Endothelial cell of umbilical vein (primary cell): ENCODE measurements at regions not wholly inside any gene's neighbourhood (a gene's known extent, or its start where the extent isn't known, plus 50 kb on each side); places are given as distances from the start of the nearest gene placed in this dataset.

ENCODE experiments used
- BruUV-seq: library from RNA; stranded (reverse); fragments of 400-500 nt; replicated peaks from 2 replicates; lab custom pipeline; 2021; lab: Mats Ljungman, UMichigan
- CTCF ChIA-PET: fragments of 300-600, 350-600 bp; sonication (Branson Sonifier 250); formaldehyde crosslinking; loops from one replicate; lab custom pipeline; 2021; ENCODE audit warnings: antibody characterized with exemption, inconsistent platforms; lab: Charles Lee
- POLR2A ChIA-PET: fragments of 300-600, 350-600 bp; sonication (Branson Sonifier 250); formaldehyde crosslinking; loops from one replicate; lab custom pipeline; 2021; ENCODE audit warnings: antibody characterized with exemption, inconsistent platforms; lab: Charles Lee
- DNase-seq: peaks from one replicate; pipeline ENCODE4 v3.0.0-alpha.2; 2011; ENCODE audit warnings: low read depth, low spot score
- FAIRE-seq: peaks from 2 replicates; lab custom pipeline; 2011; peaks lifted over from hg19 to GRCh38; lab: Jason Lieb, UNC
- H2AFZ ChIP-seq: 2 replicates; pipeline ENCODE4 v1.6.0; 2012; ENCODE audit warnings: low read depth, low read length, control low read depth, inconsistent platforms
- H3K27ac ChIP-seq: 2 replicates; pipeline ENCODE4 v1.5.1; 2011; ENCODE audit warnings: low read depth, mild to moderate bottlenecking, control low read depth, low read length, moderate library complexity; ENCODE audit not compliant: insufficient read depth
- H3K27me3 ChIP-seq, 2 experiments: 2 replicates each; pipeline versions ENCODE4 v1.6.0 to v1.6.1; 2011; ENCODE audit warnings: low read length in 2 of 2, mixed read lengths in 1 of 2; ENCODE audit not compliant: control insufficient read depth in 2 of 2, insufficient read depth in 2 of 2
- H3K36me3 ChIP-seq, 2 experiments: 2 replicates in 1 of 2; 3 replicates in 1 of 2; pipeline ENCODE4 v1.5.1; 2011; ENCODE audit warnings: low read length in 2 of 2, mild to moderate bottlenecking in 1 of 2, moderate library complexity in 1 of 2; ENCODE audit not compliant: control insufficient read depth in 2 of 2, insufficient read depth in 2 of 2; ENCODE audit errors: extremely low read depth in 1 of 2
- H3K4me1 ChIP-seq: 3 replicates; pipeline ENCODE4 v1.5.1; 2011; ENCODE audit warnings: mild to moderate bottlenecking, low read length; ENCODE audit not compliant: control insufficient read depth, insufficient read depth; ENCODE audit errors: extremely low read depth
- H3K4me2 ChIP-seq: 2 replicates; pipeline ENCODE4 v1.6.1; 2011; ENCODE audit warnings: low read length, control low read depth, mixed read lengths; ENCODE audit not compliant: insufficient read depth
- H3K4me3 ChIP-seq, 3 experiments: fragments of 200-600 bp in 1 of 3; sonication (generic), shearing (Covaris generic) in 1 of 3; replicated peaks in 1 of 3; 2 replicates each; pipeline ENCODE4 v1.5.1; 2011 to 2016; ENCODE audit warnings: control low read depth in 3 of 3, low read length in 3 of 3, mild to moderate bottlenecking in 2 of 3, inconsistent platforms in 1 of 3, low read depth in 1 of 3, moderate library complexity in 1 of 3; ENCODE audit not compliant: insufficient read depth in 1 of 3
- H3K79me2 ChIP-seq: 2 replicates; pipeline ENCODE4 v1.6.0; 2012; ENCODE audit warnings: low read length, inconsistent platforms; ENCODE audit not compliant: control insufficient read depth, insufficient read depth
- H3K9ac ChIP-seq: replicated peaks from 2 replicates; pipeline ENCODE3; 2011; ENCODE audit warnings: low read length, control low read depth; ENCODE audit not compliant: insufficient read depth; ENCODE audit errors: extremely low read depth
- H3K9me1 ChIP-seq: replicated peaks from 3 replicates; pipeline ENCODE4 v1.6.0; 2011; ENCODE audit warnings: mild to moderate bottlenecking, low read length; ENCODE audit not compliant: control insufficient read depth, insufficient read depth; ENCODE audit errors: extremely low read depth
- H3K9me3 ChIP-seq: replicated peaks from 2 replicates; pipeline ENCODE4 v1.5.1; 2012; ENCODE audit warnings: low read length, inconsistent platforms; ENCODE audit not compliant: control insufficient read depth, insufficient read depth
- H4K20me1 ChIP-seq: replicated peaks from 2 replicates; pipeline ENCODE3; 2011; ENCODE audit warnings: mild to moderate bottlenecking, low read length; ENCODE audit not compliant: control insufficient read depth, insufficient read depth; ENCODE audit errors: extremely low read depth
- CTCF ChIP-seq, 2 donors: IDR thresholded peaks; 1 replicate in 1 of 2; 2 replicates in 1 of 2; pipeline ENCODE4 v1.5.1; 2011; ENCODE audit warnings: low read length in 2 of 2, mild to moderate bottlenecking in 2 of 2, moderate library complexity in 2 of 2, control low read depth in 1 of 2, inconsistent platforms in 1 of 2, low read depth in 1 of 2; ENCODE audit not compliant: insufficient read depth in 1 of 2; ENCODE audit errors: extremely low read depth in 1 of 2
- EZH2 ChIP-seq: IDR thresholded peaks from 2 replicates; pipeline ENCODE4 v1.6.1; 2012; ENCODE audit warnings: borderline replicate concordance, low read depth, mild to moderate bottlenecking, moderate library complexity, low read length, inconsistent platforms; ENCODE audit not compliant: severe bottlenecking
- FOS ChIP-seq: IDR thresholded peaks from 2 replicates; pipeline ENCODE4 v1.6.1; 2011; ENCODE audit warnings: mild to moderate bottlenecking, low read length, moderate library complexity, borderline replicate concordance; ENCODE audit not compliant: insufficient read depth
- GATA2 ChIP-seq: IDR thresholded peaks from 2 replicates; pipeline ENCODE4 v1.7.0; 2011; ENCODE audit warnings: low read depth, mild to moderate bottlenecking, moderate library complexity, mixed read lengths, low read length; ENCODE audit not compliant: insufficient read length, insufficient read depth
- JUN ChIP-seq: IDR thresholded peaks from 2 replicates; pipeline ENCODE4 v1.6.1; 2011; ENCODE audit warnings: borderline replicate concordance, low read depth; ENCODE audit not compliant: insufficient read length, insufficient read depth
- MAX ChIP-seq: IDR thresholded peaks from 2 replicates; pipeline ENCODE4 v1.6.1; 2011; ENCODE audit not compliant: insufficient read depth, insufficient read length
- MYC ChIP-seq: IDR thresholded peaks from one replicate; pipeline ENCODE4 v1.6.1; 2011; ENCODE audit warnings: mild to moderate bottlenecking, low read depth, low read length
- POLR2A ChIP-seq: IDR thresholded peaks from 2 replicates; pipeline ENCODE4 v1.6.1; 2012; ENCODE audit warnings: low read depth, mild to moderate bottlenecking, control low read depth, low read length
- POLR2AphosphoS5 ChIP-seq: IDR thresholded peaks from 2 replicates; pipeline ENCODE4 v1.6.1; 2012; ENCODE audit warnings: low read depth, mild to moderate bottlenecking, control low read depth, low read length, moderate library complexity; ENCODE audit not compliant: insufficient read depth
- dilution Hi-C: fragments of 300-500 bp; cut with MboI; formaldehyde crosslinking; loops from one replicate; pipeline ENCODE4 v1.15.0; 2019; ENCODE audit warnings: low sequenced_read_pairs; ENCODE audit not compliant: extremely low pct_ligation_motif_present
- intact Hi-C: fragments of 100-400 bp; cut with micrococcal nuclease; formaldehyde crosslinking; loops from one replicate; pipeline ENCODE4 v1.10.0; 2022

- Histone ChIP-seq H2AFZ (no peak overlapping the region), H3K27ac (no peak overlapping the region), H3K4me2 (no peak overlapping the region), H4K20me1 (no peaks in the 10 kb centered on the region), H3K36me3 (no peaks in the 10 kb centered on the region), H3K9me1 (no peaks in the 10 kb centered on the region), H3K9ac (no peak overlapping the region), H3K4me1 (no peaks in the 10 kb centered on the region), H3K4me3 (no peak overlapping the region), H3K27me3 (peaks cover 0 to 1% of the 10 kb centered on the region in 2 experiments), H3K9me3 (no peaks in the 10 kb centered on the region), H3K79me2 (no peaks in the 10 kb centered on the region)
- no peak for TF ChIP-seq MYC
- TF ChIP-seq POLR2AphosphoS5, result no peak
- TF ChIP-seq JUN, result no peak
- no peak for TF ChIP-seq POLR2A
- TF ChIP-seq MAX, result no peak
- no peak for TF ChIP-seq GATA2
- TF ChIP-seq FOS, result no peak
- no peak for TF ChIP-seq EZH2
- no peak for TF ChIP-seq CTCF (IDR thresholded peaks at IDR 0.05; ENCODE audit: extremely low read depth in 1 of 2, insufficient read depth in 1 of 2, low read depth in 1 of 2, low read length in 2 of 2)
- FAIRE-seq (no peak), DNase-seq (no peak)
- dilution Hi-C loops, result no loop called here
- POLR2A ChIA-PET, result no interaction called here
- CTCF ChIA-PET, result interaction anchor here (1.0 kb wide), 1 partner anchor 17 kb away, joined by 3 read pairs; no protein-coding TSS in a partner anchor
- intact Hi-C loops, result no loop called here
- no TSS peak for BruUV-seq
These were observed 52.2 kb upstream of the ACTL6A start for GRCh38 chr3:179510496-179510895.
